ENCODE measurements at regions not wholly inside any gene's neighbourhood (a gene's known extent, or its start where the extent isn't known, plus 50 kb on each side); places are given as distances from the start of the nearest gene placed in this dataset.

DNA sequence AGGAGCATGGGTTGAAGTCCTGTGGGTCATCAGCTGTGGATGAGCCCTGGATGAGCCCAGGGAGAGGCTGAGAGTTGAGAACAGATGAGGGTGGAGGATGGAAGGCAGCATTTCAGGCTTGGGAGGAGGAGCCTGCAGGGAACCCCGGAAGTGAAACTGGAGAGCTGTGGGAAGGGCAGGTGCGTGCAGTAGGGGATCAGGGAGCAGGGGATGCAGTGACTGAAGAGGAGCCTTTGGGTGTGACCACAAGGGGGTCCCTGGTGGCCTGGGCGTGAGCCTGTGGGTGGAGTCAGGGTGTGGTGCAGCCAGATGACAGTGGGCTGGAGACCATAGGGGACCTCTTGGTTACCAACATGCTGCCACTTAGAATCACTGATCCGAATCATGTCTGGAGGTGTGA lies 115.5 kb downstream of the PAPOLA start:
- H3K27ac Mint-ChIP-seq: no peak overlapping the region
- no peaks in the 10 kb centered on the region for H3K36me3 Mint-ChIP-seq (ENCODE audit: low read depth)
- ChIA-PET POLR2A (no interaction called here), CTCF (no interaction called here)
- no peaks in the 10 kb centered on the region for H3K9me3 Mint-ChIP-seq (ENCODE audit: insufficient read depth)
- no peak for ATAC-seq
- H3K4me1 Mint-ChIP-seq (ENCODE audit: low read depth): no peaks in the 10 kb centered on the region
- no peak for DNase-seq
- H3K27me3 Mint-ChIP-seq (ENCODE audit: low read depth): peaks cover 7% of the 10 kb centered on the region
- no peak overlapping the region for H3K4me3 Mint-ChIP-seq

DNA sequence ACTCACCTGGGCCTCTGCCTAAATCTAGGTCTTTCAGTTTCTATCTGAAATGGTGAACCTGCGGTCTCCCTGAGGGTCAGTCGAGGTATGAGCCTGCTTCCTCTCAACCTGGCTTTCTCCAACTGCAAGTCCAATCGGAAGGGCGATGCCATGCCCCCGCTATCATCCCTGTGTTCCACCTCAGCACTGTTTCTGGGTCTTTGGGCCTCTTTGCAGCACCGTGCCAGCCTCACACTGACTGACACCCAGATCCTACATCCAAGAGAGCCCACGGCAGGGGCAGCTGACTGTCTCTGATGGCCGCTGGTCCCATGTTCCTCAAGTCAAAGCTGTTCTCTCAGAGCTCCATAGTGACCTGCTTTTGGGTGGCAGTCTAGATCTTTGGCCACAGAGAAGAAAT lies 120.7 kb downstream of the PAPOLA start:
- DNase-seq: no peak
- CTCF ChIA-PET: no interaction called here
- Mint-ChIP-seq H3K4me1 (ENCODE audit: low read depth) (no peaks in the 10 kb centered on the region), H3K27me3 (ENCODE audit: low read depth) (peaks cover 7% of the 10 kb centered on the region), H3K36me3 (ENCODE audit: low read depth) (no peaks in the 10 kb centered on the region), H3K27ac (no peak overlapping the region), H3K4me3 (no peak overlapping the region), H3K9me3 (ENCODE audit: insufficient read depth) (no peaks in the 10 kb centered on the region)
- POLR2A ChIA-PET: no interaction called here
- ATAC-seq: no peak

DNA sequence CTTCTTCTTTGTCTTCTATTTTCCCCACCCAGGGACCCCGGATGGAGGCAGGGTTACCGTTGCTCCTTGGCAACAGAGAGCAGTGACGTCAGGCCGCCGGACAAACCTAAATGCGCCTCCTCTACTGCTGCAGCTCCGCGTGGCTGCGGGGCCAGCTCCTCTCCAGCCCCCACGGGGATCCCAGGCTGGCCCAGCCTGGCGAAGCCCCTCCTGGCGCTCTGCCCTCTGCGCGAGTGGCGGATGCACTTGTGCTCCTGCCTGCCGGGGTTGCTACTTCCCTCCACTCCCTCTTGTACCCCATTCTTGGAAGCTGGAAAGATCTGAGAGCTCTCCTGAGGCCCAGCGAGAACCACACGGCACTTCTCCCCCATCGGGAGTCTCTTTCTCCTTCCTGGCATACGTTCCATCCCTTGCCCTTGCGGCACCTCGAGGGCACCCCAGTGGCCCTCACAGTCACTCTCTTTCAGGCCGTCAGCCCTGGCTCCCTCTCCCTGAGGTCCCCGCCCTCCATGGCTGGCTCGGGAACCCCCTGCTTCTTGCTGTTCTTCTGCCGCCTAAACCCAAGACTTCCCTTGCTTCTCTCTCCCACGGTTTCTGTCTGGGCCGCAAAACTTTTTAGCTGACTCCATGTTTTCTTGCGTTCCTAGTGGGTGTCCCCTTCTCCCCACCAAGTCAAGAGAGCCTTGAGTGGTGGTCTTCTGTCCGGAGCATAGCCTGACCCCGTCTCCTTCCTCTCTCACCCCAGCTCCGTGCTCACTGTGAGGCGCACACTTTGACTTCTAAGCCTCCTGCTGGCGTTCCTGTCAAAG lies 121.7 kb downstream of the PAPOLA start:
- no peaks in the 10 kb centered on the region for H3K4me1 Mint-ChIP-seq (ENCODE audit: low read depth)
- H3K27me3 Mint-ChIP-seq (ENCODE audit: low read depth): peaks cover 7% of the 10 kb centered on the region
- no peaks in the 10 kb centered on the region for H3K9me3 Mint-ChIP-seq (ENCODE audit: insufficient read depth)
- no peak for DNase-seq
- ChIA-PET POLR2A (no interaction called here), CTCF (no interaction called here)
- no peak for ATAC-seq
- no peak overlapping the region for H3K4me3 Mint-ChIP-seq
- H3K27ac Mint-ChIP-seq: no peak overlapping the region
- H3K36me3 Mint-ChIP-seq (ENCODE audit: low read depth): no peaks in the 10 kb centered on the region

DNA sequence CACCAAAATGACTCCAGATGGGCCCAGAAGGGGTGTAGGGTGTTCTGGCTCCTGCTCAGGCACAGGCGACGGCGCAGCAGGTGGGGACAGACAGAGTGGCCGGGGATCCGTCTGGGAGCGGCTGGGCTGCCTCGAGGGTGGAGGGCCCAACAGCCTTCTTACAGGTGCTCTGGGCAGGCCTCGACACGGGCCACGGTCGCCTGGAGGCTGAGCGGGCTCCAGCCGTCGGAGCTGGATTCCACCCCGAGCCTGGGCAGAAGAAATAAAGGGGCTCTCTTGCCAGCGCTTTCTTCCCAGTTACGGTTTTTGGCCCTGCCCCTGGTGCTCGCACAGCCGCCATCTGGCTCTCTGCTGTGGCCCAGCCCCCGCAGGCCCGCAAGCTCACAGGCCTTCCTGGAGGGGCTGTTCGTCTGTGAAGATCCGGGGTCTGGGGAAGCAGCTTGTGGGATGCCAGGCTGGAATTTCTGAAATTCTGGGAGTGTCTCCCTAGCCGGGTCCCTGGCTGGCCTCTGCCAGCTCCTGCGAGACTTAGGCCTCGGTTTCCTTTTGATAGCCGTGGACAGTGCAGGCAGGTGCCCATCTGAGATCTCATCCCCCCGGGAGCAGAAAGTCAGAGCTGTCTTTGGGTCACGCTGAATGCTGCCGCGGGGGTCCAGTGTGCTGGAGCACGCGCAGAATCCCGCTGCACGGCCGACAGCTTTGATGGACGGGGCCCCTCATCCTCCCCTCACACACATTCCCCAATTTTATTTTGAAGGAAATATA lies 122.7 kb downstream of the PAPOLA start:
- Mint-ChIP-seq H3K36me3 (ENCODE audit: low read depth) (no peaks in the 10 kb centered on the region), H3K27ac (no peak overlapping the region), H3K4me3 (no peak overlapping the region), H3K27me3 (ENCODE audit: low read depth) (peaks cover 7% of the 10 kb centered on the region), H3K9me3 (ENCODE audit: insufficient read depth) (no peaks in the 10 kb centered on the region), H3K4me1 (ENCODE audit: low read depth) (no peaks in the 10 kb centered on the region)
- ChIA-PET POLR2A (no interaction called here), CTCF (no interaction called here)
- DNase-seq (no peak), ATAC-seq (no peak)

DNA sequence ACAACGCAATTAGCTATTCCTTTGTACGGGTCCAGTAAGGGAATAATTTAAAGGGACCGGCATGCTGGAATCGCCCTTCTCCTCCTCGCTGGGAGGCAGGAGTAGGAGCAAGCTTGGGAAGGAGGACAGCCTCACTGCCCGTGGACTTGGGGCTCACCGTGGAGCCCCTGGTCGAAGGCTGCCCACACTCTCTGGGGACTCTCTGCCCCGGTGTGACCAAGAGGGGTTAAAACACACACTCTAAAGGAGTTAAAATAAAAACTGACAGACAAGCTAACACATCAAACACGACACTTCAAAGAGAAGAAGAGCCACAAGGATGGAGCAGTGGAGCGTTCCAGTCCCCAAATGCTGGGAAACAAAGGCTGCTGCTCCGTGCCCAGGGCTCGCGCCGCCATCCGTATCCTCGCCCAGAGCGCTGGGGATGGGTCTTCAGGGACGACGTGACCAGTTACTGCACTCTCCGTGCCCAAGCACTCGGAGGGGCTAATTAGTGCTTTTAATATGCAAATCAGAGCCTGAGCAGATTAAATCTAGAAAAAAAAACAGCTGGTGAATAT lies 123.3 kb downstream of the PAPOLA start:
- no peak overlapping the region for H3K27ac Mint-ChIP-seq
- CTCF ChIA-PET: no interaction called here
- POLR2A ChIA-PET: no interaction called here
- no peaks in the 10 kb centered on the region for H3K9me3 Mint-ChIP-seq (ENCODE audit: insufficient read depth)
- H3K36me3 Mint-ChIP-seq (ENCODE audit: low read depth): no peaks in the 10 kb centered on the region
- no peak overlapping the region for H3K4me3 Mint-ChIP-seq
- no peak for DNase-seq
- ATAC-seq: no peak
- H3K4me1 Mint-ChIP-seq (ENCODE audit: low read depth): no peaks in the 10 kb centered on the region
- H3K27me3 Mint-ChIP-seq (ENCODE audit: low read depth): peaks cover 7% of the 10 kb centered on the region

DNA sequence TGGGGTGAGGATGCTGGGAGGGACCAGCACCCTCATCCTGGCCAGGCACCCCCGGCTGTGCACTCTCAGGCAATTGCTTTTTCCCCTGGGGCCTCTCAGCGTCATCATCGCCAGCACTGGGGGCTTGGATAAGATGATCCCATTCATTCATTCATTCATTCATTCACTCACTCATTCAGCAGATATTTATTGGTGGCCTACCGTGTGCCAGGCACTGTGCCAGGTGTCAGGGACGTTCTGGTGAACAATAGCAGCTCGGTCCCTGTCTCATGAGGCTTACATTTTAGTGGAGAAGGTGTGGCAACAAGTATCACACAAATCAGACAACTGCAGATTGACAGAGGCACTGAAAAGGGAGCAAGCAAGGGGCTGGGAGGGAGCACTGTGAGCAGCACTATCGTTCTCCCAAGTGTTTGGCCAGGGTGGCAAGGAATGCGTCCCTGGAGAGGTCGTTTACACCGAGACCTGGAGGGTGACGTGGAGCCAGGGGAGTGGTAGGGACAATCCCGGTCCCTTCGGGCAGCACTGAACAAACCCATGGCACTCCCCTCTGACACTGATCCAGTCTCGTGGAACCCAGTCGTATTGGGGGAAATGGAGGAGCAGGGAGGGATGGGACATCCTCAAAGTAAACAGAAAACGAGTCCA lies 124.1 kb downstream of the PAPOLA start:
- DNase-seq: no peak
- Mint-ChIP-seq H3K27me3 (ENCODE audit: low read depth) (peaks cover 3% of the 10 kb centered on the region), H3K4me3 (no peak overlapping the region), H3K9me3 (ENCODE audit: insufficient read depth) (no peaks in the 10 kb centered on the region), H3K4me1 (ENCODE audit: low read depth) (no peaks in the 10 kb centered on the region), H3K36me3 (ENCODE audit: low read depth) (no peaks in the 10 kb centered on the region), H3K27ac (no peak overlapping the region)
- ChIA-PET POLR2A (no interaction called here), CTCF (no interaction called here)
- ATAC-seq: no peak

DNA sequence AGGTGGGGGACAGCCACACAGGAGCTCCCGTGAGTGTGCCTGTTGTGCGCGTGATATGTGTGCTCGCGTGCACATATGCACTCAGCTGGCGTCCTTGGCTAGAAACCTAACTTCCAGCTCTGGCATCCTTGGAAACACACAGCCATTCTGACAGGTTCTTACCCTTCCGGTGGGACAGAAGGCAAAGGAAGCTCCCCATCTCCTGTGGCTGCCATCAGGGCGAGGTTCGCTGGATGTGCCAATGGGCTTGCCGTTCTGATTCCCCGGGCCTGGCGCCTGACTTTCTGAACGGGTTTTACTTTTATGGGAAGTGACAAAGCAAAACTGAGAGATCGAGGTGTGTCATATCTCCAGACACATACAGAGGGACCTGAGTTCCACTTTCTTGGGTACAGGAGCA lies 124.7 kb downstream of the PAPOLA start:
- ATAC-seq: no peak
- H3K27me3 Mint-ChIP-seq (ENCODE audit: low read depth): no peaks in the 10 kb centered on the region
- no peak overlapping the region for H3K4me3 Mint-ChIP-seq
- DNase-seq: no peak
- POLR2A ChIA-PET: no interaction called here
- no peaks in the 10 kb centered on the region for H3K9me3 Mint-ChIP-seq (ENCODE audit: insufficient read depth)
- CTCF ChIA-PET: no interaction called here
- H3K4me1 Mint-ChIP-seq (ENCODE audit: low read depth): no peaks in the 10 kb centered on the region
- H3K27ac Mint-ChIP-seq: no peak overlapping the region
- H3K36me3 Mint-ChIP-seq (ENCODE audit: low read depth): no peaks in the 10 kb centered on the region

DNA sequence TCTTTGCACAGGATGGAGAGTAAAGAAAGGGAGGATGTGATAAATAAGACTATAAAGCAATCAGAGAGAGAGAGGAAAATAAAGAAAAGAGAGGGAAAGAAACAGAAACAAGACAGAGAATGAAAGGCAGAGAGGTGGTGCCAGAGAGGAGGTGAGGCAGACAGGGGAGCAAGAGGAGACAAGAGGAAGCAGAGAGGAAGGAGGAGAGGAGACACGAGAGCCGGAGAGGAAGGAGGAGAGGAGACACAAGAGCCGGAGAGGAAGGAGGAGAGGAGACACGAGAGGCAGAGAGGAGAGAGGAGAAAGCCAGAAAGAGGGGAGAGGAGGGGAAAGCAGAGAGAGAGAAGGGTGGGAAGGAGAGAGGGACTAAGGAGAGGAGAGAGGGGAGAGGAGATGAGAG lies 125.2 kb downstream of the PAPOLA start:
- Mint-ChIP-seq H3K27me3 (ENCODE audit: low read depth) (no peaks in the 10 kb centered on the region), H3K4me3 (no peak overlapping the region), H3K27ac (no peak overlapping the region), H3K9me3 (ENCODE audit: insufficient read depth) (no peaks in the 10 kb centered on the region), H3K36me3 (ENCODE audit: low read depth) (no peaks in the 10 kb centered on the region), H3K4me1 (ENCODE audit: low read depth) (no peaks in the 10 kb centered on the region)
- ATAC-seq: no peak
- POLR2A ChIA-PET: no interaction called here
- CTCF ChIA-PET: no interaction called here
- no peak for DNase-seq

DNA sequence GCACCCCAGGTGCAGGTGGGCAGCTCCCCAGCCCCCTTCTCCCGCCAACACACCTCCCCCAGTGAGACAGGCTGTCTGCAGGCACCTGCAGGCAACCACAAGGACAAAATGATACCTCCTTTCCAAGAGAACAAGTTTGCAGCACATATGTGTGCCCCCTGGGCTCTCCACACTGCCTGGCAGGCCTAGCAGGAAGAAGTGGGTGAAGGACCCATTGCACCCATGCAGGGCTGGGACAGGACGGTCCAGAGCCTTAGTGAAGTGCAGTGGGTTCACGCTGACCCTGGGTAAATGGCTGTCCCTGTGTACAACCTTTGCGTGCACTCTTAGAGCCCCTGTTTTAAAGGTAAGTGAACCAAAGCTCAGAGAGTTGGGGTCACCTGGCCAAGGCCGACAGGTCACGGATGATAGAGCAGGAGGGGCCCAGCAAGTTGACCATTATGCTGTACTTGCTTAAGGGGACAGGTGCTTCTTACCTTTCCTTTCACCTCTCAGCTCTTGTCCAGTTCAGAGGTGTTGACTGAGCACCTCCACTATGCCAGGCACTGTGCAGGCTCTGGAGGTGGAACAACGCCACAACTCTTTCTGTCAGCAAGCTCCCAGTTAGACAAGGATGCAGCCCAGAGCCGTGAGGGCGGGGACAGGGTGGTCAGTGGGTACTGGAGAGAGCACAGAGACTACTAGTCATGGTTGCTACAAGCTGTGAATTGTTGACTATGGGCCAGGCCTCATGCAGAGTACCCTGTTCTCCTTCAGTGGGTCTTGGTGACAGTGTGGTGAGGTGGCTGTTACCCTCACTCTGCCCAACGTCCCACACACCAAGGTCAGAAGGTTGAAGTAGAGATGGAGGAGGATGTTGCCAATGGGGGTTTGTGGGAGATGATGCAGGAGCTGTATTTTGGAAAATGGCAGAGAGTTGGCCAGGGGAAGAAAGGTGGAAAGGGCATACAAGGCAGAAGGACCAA lies 125.9 kb downstream of the PAPOLA start:
- H3K4me1 Mint-ChIP-seq (ENCODE audit: low read depth): no peaks in the 10 kb centered on the region
- POLR2A ChIA-PET: no interaction called here
- no peaks in the 10 kb centered on the region for H3K27me3 Mint-ChIP-seq (ENCODE audit: low read depth)
- H3K27ac Mint-ChIP-seq: no peak overlapping the region
- no peak overlapping the region for H3K4me3 Mint-ChIP-seq
- ATAC-seq: no peak
- no peaks in the 10 kb centered on the region for H3K9me3 Mint-ChIP-seq (ENCODE audit: insufficient read depth)
- DNase-seq: no peak
- CTCF ChIA-PET: no interaction called here
- no peaks in the 10 kb centered on the region for H3K36me3 Mint-ChIP-seq (ENCODE audit: low read depth)

DNA sequence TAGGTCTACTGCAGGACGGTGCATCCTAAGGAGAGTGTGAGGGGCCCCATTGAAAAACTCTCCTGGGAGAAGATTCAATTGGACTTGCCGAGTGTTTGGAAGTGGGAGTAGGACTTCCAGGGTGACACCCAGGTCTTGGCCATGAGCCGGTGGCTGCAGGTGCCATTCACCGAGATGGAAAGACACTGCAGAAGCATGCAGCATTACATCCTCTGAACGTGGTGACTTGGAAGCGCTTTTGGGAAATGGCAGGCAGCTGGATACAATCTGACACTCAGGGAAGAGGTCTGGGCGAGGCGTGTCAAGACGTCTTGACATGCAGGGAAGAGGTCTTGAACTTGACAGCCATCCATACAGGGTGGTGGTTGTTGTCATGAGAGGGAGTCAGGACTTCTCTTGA lies 126.9 kb downstream of the PAPOLA start:
- ChIA-PET CTCF (no interaction called here), POLR2A (no interaction called here)
- no peak overlapping the region for H3K4me3 Mint-ChIP-seq
- no peaks in the 10 kb centered on the region for H3K9me3 Mint-ChIP-seq (ENCODE audit: insufficient read depth)
- H3K27me3 Mint-ChIP-seq (ENCODE audit: low read depth): no peaks in the 10 kb centered on the region
- H3K36me3 Mint-ChIP-seq (ENCODE audit: low read depth): no peaks in the 10 kb centered on the region
- H3K4me1 Mint-ChIP-seq (ENCODE audit: low read depth): no peaks in the 10 kb centered on the region
- no peak for ATAC-seq
- no peak for DNase-seq
- H3K27ac Mint-ChIP-seq: no peak overlapping the region

DNA sequence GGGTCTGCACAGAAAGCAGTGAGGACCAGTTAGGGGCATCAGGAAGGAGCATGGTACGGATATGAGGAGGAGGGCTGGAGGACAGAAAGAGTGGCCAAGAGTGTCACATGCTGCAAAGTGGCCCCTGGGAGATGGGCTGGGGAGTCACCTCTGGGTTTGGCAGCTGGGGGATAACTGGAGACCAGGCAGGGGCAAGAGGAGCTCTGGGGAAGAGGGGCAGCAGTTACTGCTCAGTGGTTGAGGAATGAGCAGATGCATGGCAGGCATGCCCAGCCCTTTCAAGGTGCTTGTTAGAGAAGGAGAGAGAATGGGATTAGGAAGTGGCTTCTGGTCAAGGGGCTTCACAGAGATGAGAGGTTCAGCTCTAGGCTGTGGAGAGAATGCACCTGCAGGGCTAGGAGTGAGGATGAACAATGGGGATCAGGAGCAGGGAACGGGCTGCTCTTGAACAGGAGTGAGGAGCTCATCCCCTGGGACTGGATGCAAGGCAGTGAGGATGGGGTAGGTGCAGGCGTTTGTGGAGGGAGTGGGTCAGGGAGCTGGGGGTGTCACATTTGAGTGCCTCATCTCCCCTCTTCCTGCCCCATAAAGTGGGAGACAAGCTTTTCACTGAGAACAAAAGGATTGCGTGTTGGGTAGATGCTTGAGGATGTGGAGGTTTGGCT lies 127.5 kb downstream of the PAPOLA start:
- CTCF ChIA-PET: no interaction called here
- POLR2A ChIA-PET: no interaction called here
- no peaks in the 10 kb centered on the region for H3K36me3 Mint-ChIP-seq (ENCODE audit: low read depth)
- DNase-seq (no peak), ATAC-seq (no peak)
- H3K9me3 Mint-ChIP-seq (ENCODE audit: insufficient read depth): no peaks in the 10 kb centered on the region
- H3K27me3 Mint-ChIP-seq (ENCODE audit: low read depth): no peaks in the 10 kb centered on the region
- H3K27ac Mint-ChIP-seq: no peak overlapping the region
- no peak overlapping the region for H3K4me3 Mint-ChIP-seq
- H3K4me1 Mint-ChIP-seq (ENCODE audit: low read depth): no peaks in the 10 kb centered on the region
